ENCODE measurements at regions not wholly inside any gene's neighbourhood (a gene's known extent, or its start where the extent isn't known, plus 50 kb on each side); places are given as distances from the start of the nearest gene placed in this dataset.
"Not testable (repeated sequence)": the region's sequence is repeated elsewhere in the genome, so short reads cannot be mapped to it uniquely, and the experiment has no call there.

GRCh38 chr1:91098299-91098906, 76.6 kb upstream of the ZNF644 start:
- DNase-seq (ENCODE audit: low spot score), result no peak
- TF ChIP-seq CTCF (IDR thresholded peaks at IDR 0.05; ENCODE audit: extremely low read depth, insufficient read depth, missing control alignments), result no peak
- in situ Hi-C loops (cut with MboI; ENCODE audit: low pct_unique_long_range_greater_than_20kb, low sequenced_read_pairs, unreplicated experiment), result no loop called here

- DNase-seq (ENCODE audit: low spot score); in situ Hi-C loops (cut with MboI; ENCODE audit: low pct_unique_long_range_greater_than_20kb, low sequenced_read_pairs, unreplicated experiment): not testable (repeated sequence)
Measured at GRCh38 chr1:91095321-91095720, 73.5 kb upstream of the ZNF644 start.

GRCh38 chr1:91092503-91092902, 70.7 kb upstream of the ZNF644 start:
- TF ChIP-seq CTCF (IDR thresholded peaks at IDR 0.05; ENCODE audit: extremely low read depth, insufficient read depth, missing control alignments), result no peak
- DNase-seq (ENCODE audit: low spot score), result no peak
- in situ Hi-C loops (cut with MboI; ENCODE audit: low pct_unique_long_range_greater_than_20kb, low sequenced_read_pairs, unreplicated experiment), result no loop called here

- in situ Hi-C loops (cut with MboI; ENCODE audit: low pct_unique_long_range_greater_than_20kb, low sequenced_read_pairs, unreplicated experiment), result no loop called here
- no peak for DNase-seq (ENCODE audit: low spot score)
- no peak for TF ChIP-seq CTCF (IDR thresholded peaks at IDR 0.05; ENCODE audit: extremely low read depth, insufficient read depth, missing control alignments)
Measured at GRCh38 chr1:91091812-91092211, 70.0 kb upstream of the ZNF644 start.

- DNase-seq (ENCODE audit: low spot score), result peak; percentile 13
- in situ Hi-C loops (cut with MboI; ENCODE audit: low pct_unique_long_range_greater_than_20kb, low sequenced_read_pairs, unreplicated experiment), result no loop called here
Measured at GRCh38 chr1:91080650-91081049, 58.8 kb upstream of the ZNF644 start.

GRCh38 chr1:91078859-91079258, 57.0 kb upstream of the ZNF644 start:
- in situ Hi-C loops (cut with MboI; ENCODE audit: low pct_unique_long_range_greater_than_20kb, low sequenced_read_pairs, unreplicated experiment), result no loop called here
- TF ChIP-seq CTCF (IDR thresholded peaks at IDR 0.05; ENCODE audit: extremely low read depth, insufficient read depth, missing control alignments), result no peak
- DNase-seq (ENCODE audit: low spot score), result no peak

More at GRCh38 chr1:91080650-91081049, 58.8 kb upstream of the ZNF644 start:
- TF ChIP-seq CTCF (IDR thresholded peaks at IDR 0.05; ENCODE audit: extremely low read depth, insufficient read depth, missing control alignments), result no peak

GRCh38 chr1:91076834-91077233, 55.0 kb upstream of the ZNF644 start:
- in situ Hi-C loops (cut with MboI; ENCODE audit: low pct_unique_long_range_greater_than_20kb, low sequenced_read_pairs, unreplicated experiment), result no loop called here
- DNase-seq (ENCODE audit: low spot score), result no peak
- no peak for TF ChIP-seq CTCF (IDR thresholded peaks at IDR 0.05; ENCODE audit: extremely low read depth, insufficient read depth, missing control alignments)

Data from GM13977 (cell line).